ENCODE measurements at regions not wholly inside any gene's neighbourhood (a gene's known extent, or its start where the extent isn't known, plus 50 kb on each side); places are given as distances from the start of the nearest gene placed in this dataset.

DNA sequence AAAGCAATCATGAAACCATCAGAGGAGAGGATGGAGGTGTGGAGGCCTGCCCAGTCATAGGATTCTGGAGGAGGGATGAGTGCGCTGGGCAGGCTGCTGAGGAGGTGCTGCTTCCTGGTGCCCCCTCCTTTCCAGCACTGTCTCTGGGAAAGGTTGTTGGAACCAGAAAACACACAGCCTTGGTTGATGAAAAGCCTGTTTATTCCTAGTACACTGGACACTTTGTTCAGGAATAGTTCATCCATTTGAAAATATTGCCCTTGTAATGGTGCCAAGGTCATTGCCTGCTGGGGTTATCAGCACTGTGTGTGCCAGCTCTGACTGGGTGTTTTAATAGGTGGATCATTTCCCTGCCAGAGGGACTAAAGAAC, 83.7 kb upstream of the ARMC2 start:
- H3K4me3 ChIP-seq: no peak overlapping the region
- no peaks in the 10 kb centered on the region for H4K20me1 ChIP-seq
- H3K36me3 ChIP-seq: no peaks in the 10 kb centered on the region
- H3K4me2 ChIP-seq: no peak overlapping the region
- TF ChIP-seq Cebpa-rat (IDR thresholded peaks at IDR 0.05): no peak
- no peaks in the 10 kb centered on the region for H3K27me3 ChIP-seq
- no peak overlapping the region for H3K9ac ChIP-seq
- H3K27ac ChIP-seq: no peak overlapping the region
- no peaks in the 10 kb centered on the region for H3K4me1 ChIP-seq
- no peaks in the 10 kb centered on the region for H3K9me3 ChIP-seq

DNA sequence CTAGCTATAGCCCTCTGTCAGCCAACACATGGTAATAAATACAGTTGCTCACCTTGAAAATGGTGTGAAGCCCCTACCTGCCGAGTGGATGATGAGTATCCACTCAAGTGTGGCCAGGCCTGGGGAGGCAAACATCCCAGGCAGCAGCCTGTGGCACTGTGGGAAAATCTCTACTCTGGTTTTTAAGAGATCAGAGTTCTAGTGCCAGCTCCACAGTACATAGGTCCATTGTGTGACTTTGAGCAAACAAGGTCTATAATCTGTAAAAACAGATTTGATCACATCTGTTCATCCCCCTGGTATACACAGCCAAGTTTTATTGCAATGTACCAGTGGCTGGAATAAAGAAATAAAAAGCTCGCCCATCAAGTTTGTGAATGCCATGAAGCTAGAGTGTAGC, 82.7 kb upstream of the ARMC2 start:
- Histone ChIP-seq H3K9ac (no peak overlapping the region), H4K20me1 (no peaks in the 10 kb centered on the region), H3K4me1 (no peaks in the 10 kb centered on the region), H3K4me3 (no peak overlapping the region), H3K27ac (no peak overlapping the region), H3K27me3 (no peaks in the 10 kb centered on the region), H3K4me2 (no peak overlapping the region), H3K36me3 (no peaks in the 10 kb centered on the region), H3K9me3 (no peaks in the 10 kb centered on the region)
- no peak for TF ChIP-seq Cebpa-rat (IDR thresholded peaks at IDR 0.05)

DNA sequence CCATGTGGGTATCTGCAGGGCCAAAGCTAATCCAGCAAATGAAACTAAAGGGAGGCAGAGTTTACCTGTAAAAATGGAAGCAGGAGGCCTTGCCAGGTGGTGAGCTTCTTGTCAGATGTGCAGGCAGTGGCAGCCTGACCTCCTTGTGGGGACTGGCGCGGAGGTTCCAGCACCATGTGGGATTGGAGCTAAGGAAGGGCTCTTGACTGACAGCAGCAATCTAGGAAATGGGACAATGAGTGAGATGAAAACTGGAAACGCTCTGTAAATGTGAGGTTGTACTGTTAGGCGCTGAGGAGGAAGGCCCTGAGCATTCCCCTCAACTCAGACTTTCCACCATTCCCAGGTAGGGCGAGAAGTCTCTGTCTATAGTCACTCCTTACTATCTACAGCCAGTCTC, 81.8 kb upstream of the ARMC2 start:
- H3K27ac ChIP-seq: no peak overlapping the region
- no peak for TF ChIP-seq Cebpa-rat (IDR thresholded peaks at IDR 0.05)
- H3K4me1 ChIP-seq: no peaks in the 10 kb centered on the region

DNA sequence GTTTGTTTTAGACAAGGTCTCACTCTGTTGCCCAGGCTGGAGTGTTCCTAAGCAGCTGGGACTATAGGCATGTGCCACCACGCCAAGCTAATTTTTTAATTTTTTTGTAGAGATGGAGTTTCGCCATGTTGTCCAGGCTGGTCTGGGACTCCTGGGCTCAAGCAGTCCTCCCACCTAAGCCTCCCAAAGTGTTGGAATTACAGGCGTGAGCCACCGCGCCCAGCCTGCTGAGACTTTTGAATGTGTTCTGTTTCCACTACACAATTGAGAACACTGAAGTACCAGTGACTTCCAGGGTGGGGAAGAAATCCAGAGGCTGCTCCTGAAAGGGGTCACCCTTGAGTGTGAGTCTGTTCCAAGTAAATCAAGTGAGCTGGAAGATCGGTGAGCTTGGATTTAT, 81.3 kb upstream of the ARMC2 start:
- no peaks in the 10 kb centered on the region for H4K20me1 ChIP-seq
- H3K4me3 ChIP-seq: no peak overlapping the region
- no peak overlapping the region for H3K9ac ChIP-seq
- no peaks in the 10 kb centered on the region for H3K9me3 ChIP-seq
- H3K4me1 ChIP-seq: no peaks in the 10 kb centered on the region
- no peak overlapping the region for H3K27ac ChIP-seq
- no peaks in the 10 kb centered on the region for H3K27me3 ChIP-seq
- TF ChIP-seq Cebpa-rat (IDR thresholded peaks at IDR 0.05): no peak
- H3K4me2 ChIP-seq: no peak overlapping the region
- no peaks in the 10 kb centered on the region for H3K36me3 ChIP-seq

More for the DNA sequence above, 81.8 kb upstream of the ARMC2 start:
- Histone ChIP-seq H3K4me2 (no peak overlapping the region), H3K36me3 (no peaks in the 10 kb centered on the region), H3K4me3 (no peak overlapping the region), H3K9me3 (no peaks in the 10 kb centered on the region), H4K20me1 (no peaks in the 10 kb centered on the region), H3K27me3 (no peaks in the 10 kb centered on the region), H3K9ac (no peak overlapping the region)

DNA sequence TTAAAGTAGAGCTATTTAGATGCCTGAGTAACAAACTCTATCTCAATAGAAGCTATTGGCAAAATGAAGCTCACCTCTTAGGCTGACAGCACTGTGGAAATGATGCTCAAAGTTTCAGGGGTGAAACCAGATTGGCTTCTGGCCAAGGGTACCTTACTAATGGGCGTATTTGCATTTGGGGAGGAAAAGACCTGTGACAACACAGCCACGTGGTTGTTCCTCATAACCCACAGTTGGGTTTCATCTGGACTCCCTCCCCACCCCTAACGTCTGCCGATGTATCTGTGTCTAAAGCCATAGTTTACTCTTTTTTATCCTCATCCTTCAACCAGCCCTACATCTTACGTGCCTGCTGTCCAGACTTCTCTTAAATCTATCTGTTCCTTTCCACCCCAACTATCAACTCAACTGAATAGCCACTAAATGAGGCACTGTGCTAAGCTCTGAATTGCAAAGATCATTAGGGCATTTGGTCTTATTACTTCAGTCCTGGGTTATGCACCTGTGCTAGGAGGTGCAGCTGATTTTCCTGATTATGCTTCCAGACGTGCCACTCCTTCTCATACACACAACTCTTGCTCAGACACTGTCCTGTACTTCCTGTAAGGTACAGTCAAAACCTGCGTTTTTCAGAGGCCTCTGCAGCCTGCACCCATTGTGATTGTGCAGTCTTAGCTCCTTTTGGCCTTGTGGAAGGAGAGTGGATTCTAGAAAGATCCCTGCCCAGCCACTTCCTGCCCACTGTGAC, 80.6 kb upstream of the ARMC2 start:
- no peak overlapping the region for H3K4me2 ChIP-seq
- no peak for TF ChIP-seq Cebpa-rat (IDR thresholded peaks at IDR 0.05)
- H3K9me3 ChIP-seq: no peaks in the 10 kb centered on the region
- H3K27me3 ChIP-seq: no peaks in the 10 kb centered on the region
- no peaks in the 10 kb centered on the region for H4K20me1 ChIP-seq
- H3K4me1 ChIP-seq: no peaks in the 10 kb centered on the region
- no peak overlapping the region for H3K27ac ChIP-seq
- no peak overlapping the region for H3K9ac ChIP-seq
- no peaks in the 10 kb centered on the region for H3K36me3 ChIP-seq
- H3K4me3 ChIP-seq: no peak overlapping the region

DNA sequence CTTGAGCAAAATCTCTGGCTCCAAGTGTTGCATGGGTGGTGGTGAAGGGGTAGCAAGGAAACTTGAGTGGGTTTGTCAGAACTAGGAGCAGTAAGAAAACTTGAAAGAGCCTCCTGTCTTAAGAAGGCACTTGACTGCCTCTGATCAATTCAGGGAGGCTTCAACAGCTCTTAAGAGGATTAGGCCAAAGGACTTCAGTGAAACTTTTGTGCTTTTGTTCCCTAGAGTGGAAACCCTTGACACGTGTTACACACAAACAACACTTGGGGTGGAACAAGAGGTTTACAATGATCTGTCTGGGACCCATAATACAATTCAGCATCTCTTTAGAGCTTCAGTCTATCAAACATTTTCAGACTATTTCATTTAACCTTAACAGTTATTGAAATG, 80.1 kb upstream of the ARMC2 start:
- Histone ChIP-seq H3K36me3 (no peaks in the 10 kb centered on the region), H4K20me1 (no peaks in the 10 kb centered on the region), H3K9me3 (no peaks in the 10 kb centered on the region), H3K4me1 (no peaks in the 10 kb centered on the region), H3K27ac (no peak overlapping the region), H3K4me3 (no peak overlapping the region), H3K4me2 (no peak overlapping the region), H3K27me3 (no peaks in the 10 kb centered on the region), H3K9ac (no peak overlapping the region)
- no peak for TF ChIP-seq Cebpa-rat (IDR thresholded peaks at IDR 0.05)

DNA sequence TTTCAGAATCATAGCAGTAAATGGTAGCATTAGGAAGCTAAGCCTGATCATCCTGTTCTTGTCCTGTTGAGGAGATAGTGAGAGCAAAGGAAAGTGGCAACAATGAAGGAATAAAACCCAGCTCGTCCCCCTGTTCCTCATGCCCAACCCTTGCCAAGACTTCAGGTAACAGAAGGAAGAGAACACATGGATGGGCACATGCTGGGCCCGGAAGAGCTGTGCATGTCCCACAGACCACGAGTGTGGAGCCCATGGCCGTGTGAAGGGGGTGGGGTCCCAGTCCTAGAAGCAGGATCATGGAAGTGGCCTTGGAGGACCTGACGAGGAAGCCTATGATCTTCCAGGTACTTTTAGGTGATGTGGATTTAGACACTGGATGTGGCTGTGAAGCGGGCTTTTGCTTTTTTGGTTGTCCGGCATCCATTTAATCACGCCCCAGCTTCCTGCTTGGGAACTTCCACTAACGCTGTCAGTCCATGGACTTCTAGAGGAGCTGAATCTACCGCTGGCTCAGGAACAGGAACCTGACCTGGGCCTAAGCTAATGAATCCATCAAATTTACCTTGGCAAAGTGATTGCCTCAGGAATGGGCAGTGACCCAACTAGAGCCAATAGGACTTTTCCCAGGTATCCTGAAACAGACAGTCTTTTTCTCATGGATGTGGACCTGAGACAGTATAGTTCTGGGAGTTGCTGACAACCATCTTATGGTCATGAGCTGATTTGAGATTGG, 79.3 kb upstream of the ARMC2 start:
- H3K27me3 ChIP-seq: no peaks in the 10 kb centered on the region
- no peaks in the 10 kb centered on the region for H3K4me1 ChIP-seq
- no peaks in the 10 kb centered on the region for H3K9me3 ChIP-seq
- H3K4me3 ChIP-seq: no peak overlapping the region
- H3K4me2 ChIP-seq: no peak overlapping the region
- H3K36me3 ChIP-seq: no peaks in the 10 kb centered on the region
- H4K20me1 ChIP-seq: no peaks in the 10 kb centered on the region
- H3K9ac ChIP-seq: no peak overlapping the region
- no peak overlapping the region for H3K27ac ChIP-seq
- no peak for TF ChIP-seq Cebpa-rat (IDR thresholded peaks at IDR 0.05)

DNA sequence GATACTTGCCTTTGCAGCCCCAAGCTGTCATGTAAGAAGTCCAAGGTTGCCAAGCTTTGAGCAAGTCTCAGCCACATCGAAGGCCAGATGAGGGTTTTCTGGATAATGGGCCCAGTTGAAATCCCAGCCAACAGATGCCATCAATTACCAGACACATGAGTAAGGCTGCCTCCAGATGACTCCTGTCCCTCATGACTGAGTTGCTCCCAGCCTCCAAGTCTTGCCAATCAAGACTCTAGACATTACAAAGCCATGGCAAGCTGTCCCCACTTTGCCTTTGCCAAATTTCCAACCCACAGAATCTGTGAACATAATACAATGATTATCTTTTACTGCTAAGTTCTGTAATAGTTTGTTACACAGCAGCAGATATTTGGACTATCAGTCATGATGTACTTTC, 76.8 kb upstream of the ARMC2 start:
- no peak overlapping the region for H3K27ac ChIP-seq
- no peaks in the 10 kb centered on the region for H3K36me3 ChIP-seq
- no peaks in the 10 kb centered on the region for H3K4me1 ChIP-seq
- no peaks in the 10 kb centered on the region for H3K27me3 ChIP-seq
- no peak overlapping the region for H3K4me2 ChIP-seq
- TF ChIP-seq Cebpa-rat (IDR thresholded peaks at IDR 0.05): no peak
- no peak overlapping the region for H3K9ac ChIP-seq
- H3K4me3 ChIP-seq: no peak overlapping the region
- no peaks in the 10 kb centered on the region for H4K20me1 ChIP-seq
- H3K9me3 ChIP-seq: no peaks in the 10 kb centered on the region

DNA sequence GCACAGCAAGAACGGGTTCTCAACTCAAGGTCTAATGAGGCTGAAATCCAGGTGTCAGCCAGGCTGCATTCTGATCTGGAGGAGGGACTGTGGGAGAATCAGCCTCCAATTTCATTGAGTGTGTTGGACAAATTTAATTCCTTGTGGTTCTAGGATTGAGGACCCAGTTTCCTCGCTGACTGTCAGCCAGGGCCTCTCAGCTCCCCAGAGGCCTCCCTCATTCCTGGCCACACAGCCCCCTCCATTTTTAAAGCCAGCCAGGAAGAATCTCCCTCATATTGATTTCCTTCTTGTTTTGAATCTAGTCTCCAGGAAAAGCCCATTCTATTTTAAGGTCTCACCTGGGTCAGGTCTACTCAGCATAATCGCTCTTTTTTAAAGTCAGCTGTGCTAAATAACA, 73.7 kb upstream of the ARMC2 start:
- no peak for TF ChIP-seq Cebpa-rat (IDR thresholded peaks at IDR 0.05)
- Histone ChIP-seq H3K9ac (no peak overlapping the region), H3K9me3 (no peaks in the 10 kb centered on the region), H3K4me2 (no peak overlapping the region), H4K20me1 (no peaks in the 10 kb centered on the region), H3K27me3 (no peaks in the 10 kb centered on the region), H3K4me1 (peaks cover 6% of the 10 kb centered on the region; the same call in 1 of the 2 replicates), H3K4me3 (no peak overlapping the region), H3K36me3 (no peaks in the 10 kb centered on the region), H3K27ac (no peak overlapping the region)

DNA sequence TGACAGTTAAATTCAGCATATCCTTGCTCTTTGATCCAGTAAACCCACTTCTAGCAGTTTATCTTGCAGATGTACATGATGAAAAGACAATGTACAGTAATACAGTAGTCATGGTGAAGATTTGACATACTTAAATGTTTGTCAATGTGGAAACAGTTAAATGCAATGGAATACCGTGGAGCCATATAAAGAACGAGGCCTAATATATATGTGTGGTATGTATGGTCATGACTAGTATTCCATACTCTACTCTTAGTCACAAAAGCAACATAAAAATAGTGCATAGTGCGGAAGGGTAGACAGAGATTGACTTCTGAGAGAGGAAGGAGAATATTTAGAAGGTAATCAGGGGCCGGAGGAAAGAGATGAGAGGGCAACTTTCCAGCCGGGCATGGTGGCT, 70.7 kb upstream of the ARMC2 start:
- Histone ChIP-seq H3K27ac (no peak overlapping the region), H3K4me1 (peaks cover 17% of the 10 kb centered on the region; the same call in 1 of the 2 replicates), H3K36me3 (no peaks in the 10 kb centered on the region), H3K9ac (no peak overlapping the region), H3K9me3 (no peaks in the 10 kb centered on the region), H4K20me1 (no peaks in the 10 kb centered on the region), H3K27me3 (no peaks in the 10 kb centered on the region), H3K4me3 (no peak overlapping the region), H3K4me2 (no peak overlapping the region)
- TF ChIP-seq Cebpa-rat (IDR thresholded peaks at IDR 0.05): no peak
